GM12878 (cell line): ENCODE measurements at regions not wholly inside any gene's neighbourhood (a gene's known extent, or its start where the extent isn't known, plus 50 kb on each side); places are given as distances from the start of the nearest gene placed in this dataset.

Experiments used
- ATAC-seq: fragments of 200-7000 bp; cut with Tn5 transposase; 3 replicates; pipeline ENCODE4 v1.9.1; 2020; ENCODE audit warnings: mild to moderate bottlenecking, moderate library complexity
- BruUV-seq: library from RNA; stranded (reverse); fragments of 400-500 nt; replicated peaks from 2 replicates; lab custom pipeline; 2021; lab: Mats Ljungman, UMichigan
- CTCF ChIA-PET: fragments of 300-600 bp; sonication (Branson Sonifier 250); formaldehyde crosslinking; extraction: SDS; loops from one replicate; lab custom pipeline; 2021; ENCODE audit warnings: inconsistent platforms; lab: Yijun Ruan, JAX
- POLR2A ChIA-PET: fragments of 350-600 bp; formaldehyde crosslinking; extraction: SDS; loops from one replicate; lab custom pipeline; 2021; ENCODE audit warnings: inconsistent platforms; lab: Charles Lee
- RAD21 ChIA-PET: fragments of 300-600 bp; sonication (Branson Sonifier 250); formaldehyde crosslinking; loops from one replicate; lab custom pipeline; 2023; ENCODE audit warnings: antibody characterized with exemption; ENCODE audit not compliant: unreplicated experiment; lab: Charles Lee
- SMC1A ChIA-PET: fragments of 300-600 bp; sonication (Branson Sonifier 250); formaldehyde crosslinking; loops from one replicate; lab custom pipeline; 2023; ENCODE audit not compliant: unreplicated experiment, uncharacterized antibody; lab: Charles Lee
- DNase-seq: peaks from one replicate; pipeline ENCODE4 v3.0.0-alpha.2; 2011; ENCODE audit warnings: low read depth, low spot score
- FAIRE-seq: peaks from 3 replicates; lab custom pipeline; 2011; peaks lifted over from hg19 to GRCh38; lab: Jason Lieb, UNC
- H2AFZ ChIP-seq: 2 replicates; pipeline ENCODE4 v1.6.0; 2011; ENCODE audit warnings: low read depth, low read length, control low read depth; ENCODE audit not compliant: control insufficient read depth
- H3K27ac ChIP-seq: 2 replicates; pipeline ENCODE4 v1.5.1; 2011; ENCODE audit warnings: control low read depth; ENCODE audit not compliant: control insufficient read depth, insufficient read depth
- H3K27me3 ChIP-seq, 2 experiments: replicated peaks in 1 of 2; 2 replicates each; pipeline versions ENCODE4 v1.6.0 to v1.6.1; 2011; ENCODE audit warnings: low read length in 1 of 2; ENCODE audit not compliant: control insufficient read depth in 2 of 2, insufficient read depth in 2 of 2
- H3K36me3 ChIP-seq, 2 experiments: 2 replicates each; pipeline ENCODE4 v1.5.1; 2011; ENCODE audit warnings: low read length in 1 of 2; ENCODE audit not compliant: control insufficient read depth in 2 of 2, insufficient read depth in 2 of 2
- H3K4me1 ChIP-seq: 2 replicates; pipeline ENCODE4 v1.6.1; 2011; ENCODE audit warnings: mild to moderate bottlenecking, low read length, moderate library complexity, mixed read lengths; ENCODE audit not compliant: control insufficient read depth, insufficient read depth
- H3K4me2 ChIP-seq: 2 replicates; pipeline ENCODE4 v1.6.0; 2011; ENCODE audit warnings: control low read depth; ENCODE audit not compliant: control insufficient read depth, insufficient read depth
- H3K4me3 ChIP-seq: fragments of 200-600 bp; sonication (generic); 2 replicates; pipeline ENCODE4 v1.5.1; 2016
- H3K79me2 ChIP-seq: 2 replicates; pipeline ENCODE4 v1.6.0; 2011; ENCODE audit warnings: low read length; ENCODE audit not compliant: control insufficient read depth, insufficient read depth
- H3K9ac ChIP-seq: 2 replicates; pipeline ENCODE4 v1.8.0; 2011; ENCODE audit warnings: low read length, control low read depth, mixed read lengths; ENCODE audit not compliant: control insufficient read depth, insufficient read depth
- H3K9me3 ChIP-seq: replicated peaks from 3 replicates; pipeline ENCODE4 v1.5.1; 2011; ENCODE audit warnings: mild to moderate bottlenecking, low read length; ENCODE audit not compliant: control insufficient read depth, insufficient read depth
- H4K20me1 ChIP-seq: 2 replicates; pipeline ENCODE4 v1.6.0; 2011; ENCODE audit not compliant: control insufficient read depth, insufficient read depth
- CHD4 ChIP-seq: fragments of 200-600 bp; sonication (generic); IDR thresholded peaks from 2 replicates; pipeline ENCODE4 v1.6.1; 2016; ENCODE audit warnings: mild to moderate bottlenecking
- CREB1 ChIP-seq: IDR thresholded peaks from 2 replicates; pipeline ENCODE4 v1.6.1; 2012; ENCODE audit warnings: low read depth, mild to moderate bottlenecking, inconsistent platforms
- EP300 ChIP-seq, 2 experiments: fragments of 150-350 bp in 1 of 2; IDR thresholded peaks; 2 replicates each; pipeline ENCODE4 v1.6.1; 2011 to 2012; ENCODE audit warnings: low read depth in 2 of 2, low read length in 2 of 2, borderline replicate concordance in 1 of 2, improper control_type of control experiment in 1 of 2, inconsistent platforms in 1 of 2; ENCODE audit not compliant: control insufficient read depth in 1 of 2
- IKZF1 ChIP-seq: fragments of 450-650 bp; conservative IDR thresholded peaks from 2 replicates; pipeline ENCODE4 v1.6.1; 2017; ENCODE audit warnings: antibody characterized with exemption, mild to moderate bottlenecking
- JUNB ChIP-seq: IDR thresholded peaks from 2 replicates; pipeline ENCODE4 v1.6.1; 2016; ENCODE audit warnings: antibody characterized with exemption, mild to moderate bottlenecking
- JUND ChIP-seq: IDR thresholded peaks from 2 replicates; pipeline ENCODE4 v1.6.1; 2012; ENCODE audit warnings: low read depth, mild to moderate bottlenecking, low read length, improper control_type of control experiment, moderate library complexity
- MTA2 ChIP-seq: fragments of 450-650 bp; IDR thresholded peaks from 2 replicates; pipeline ENCODE4 v1.6.1; 2016; ENCODE audit warnings: low read depth, mild to moderate bottlenecking, moderate library complexity
- POLR2AphosphoS5 ChIP-seq: IDR thresholded peaks from 2 replicates; pipeline ENCODE4 v1.6.1; 2011; ENCODE audit warnings: mild to moderate bottlenecking, low read length, inconsistent platforms
- RUNX3 ChIP-seq: IDR thresholded peaks from 2 replicates; pipeline ENCODE4 v1.6.1; 2012; ENCODE audit warnings: low read length, inconsistent platforms
- SMAD1 ChIP-seq: fragments of 450-650 bp; IDR thresholded peaks from 2 replicates; pipeline ENCODE4 v1.6.1; 2018; ENCODE audit warnings: mild to moderate bottlenecking, low read depth; ENCODE audit not compliant: partially characterized antibody
- SMARCA5 ChIP-seq: fragments of 450-650 bp; IDR thresholded peaks from 2 replicates; pipeline ENCODE4 v1.6.1; 2017; ENCODE audit warnings: mild to moderate bottlenecking
- SP1 ChIP-seq: IDR thresholded peaks from one replicate; pipeline ENCODE4 v1.6.1; 2011; ENCODE audit warnings: low read depth, low read length
- SREBF2 ChIP-seq: IDR thresholded peaks from 2 replicates; pipeline ENCODE4 v1.6.1; 2012; ENCODE audit warnings: mild to moderate bottlenecking, low read length
- STAT1 ChIP-seq: fragments of 450-650 bp; conservative IDR thresholded peaks from 2 replicates; pipeline ENCODE4 v1.6.1; 2014; ENCODE audit warnings: antibody characterized with exemption, mild to moderate bottlenecking
- TAF1 ChIP-seq: IDR thresholded peaks from 2 replicates; pipeline ENCODE4 v1.6.1; 2011; ENCODE audit warnings: mild to moderate bottlenecking, low read depth, low read length, borderline replicate concordance
- YY1 ChIP-seq: IDR thresholded peaks from 2 replicates; pipeline ENCODE4 v1.6.1; 2011; ENCODE audit warnings: low read depth, mild to moderate bottlenecking, low read length
- ZNF384 ChIP-seq: IDR thresholded peaks from 2 replicates; pipeline ENCODE4 v1.6.1; 2012; ENCODE audit warnings: low read depth, mild to moderate bottlenecking, low read length, improper control_type of control experiment, borderline replicate concordance
- WGBS: methylation state at CpG from one replicate; pipeline ENCODE4 v1.1.6; 2016; ENCODE audit warnings: low lambda C conversion rate; ENCODE audit not compliant: insufficient replicate concordance, insufficient coverage; ENCODE audit errors: missing lambda C conversion rate; 5-methylcytosine and 5-hydroxymethylcytosine counted together
- in situ Hi-C: fragments of 300-500 bp; cut with MboI; formaldehyde crosslinking; loops from 9 replicates; pipeline ENCODE4 v1.14.3; 2018; ENCODE audit warnings: mixed read lengths
- intact Hi-C: fragments of 100-400 bp; cut with micrococcal nuclease; formaldehyde crosslinking; loops from one replicate; pipeline ENCODE4 v1.14.2; 2022; ENCODE audit not compliant: unreplicated experiment
- TF ChIP-seq, protein P1 (sequence below): fragments of 450-650 bp; IDR thresholded peaks from 2 replicates; pipeline ENCODE4 v1.6.1; 2016; ENCODE audit warnings: mild to moderate bottlenecking
- TF ChIP-seq, protein P2 (sequence below): fragments of 450-650 bp; conservative IDR thresholded peaks from 2 replicates; pipeline ENCODE4 v1.6.1; 2017; ENCODE audit warnings: mild to moderate bottlenecking, moderate library complexity
- TF ChIP-seq, protein P3 (sequence below): IDR thresholded peaks from 2 replicates; pipeline ENCODE4 v1.6.1; 2012; ENCODE audit warnings: low read length, inconsistent platforms

DNA sequence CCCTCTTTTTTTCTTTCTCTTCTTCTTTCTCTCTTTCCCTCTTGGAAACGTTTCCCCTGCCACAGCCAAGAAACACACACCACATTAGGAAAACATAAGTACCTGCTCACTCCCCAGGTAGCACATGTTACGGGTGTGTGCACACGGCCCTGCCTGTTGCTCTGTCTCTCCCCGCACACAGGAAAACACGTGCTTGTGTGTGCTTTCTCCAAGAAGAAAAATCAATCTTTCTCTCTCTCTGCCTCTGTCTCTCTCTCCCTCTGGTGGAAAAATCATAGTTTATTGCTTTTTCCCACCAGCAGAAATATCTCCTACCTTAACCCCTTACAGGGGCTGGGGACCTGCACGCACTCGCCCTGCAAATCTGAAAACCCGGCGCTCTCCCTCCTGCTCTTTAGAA lies 102.3 kb downstream of the EDN3 start:
- H3K4me1 ChIP-seq, result no peaks in the 10 kb centered on the region
- POLR2A ChIA-PET, result no interaction called here
- no peaks in the 10 kb centered on the region for H4K20me1 ChIP-seq
- no peak for DNase-seq
- no peak for ATAC-seq
- peaks cover 0 to 2% of the 10 kb centered on the region in 2 experiments; a peak in 2 of 4 replicates for H3K27me3 ChIP-seq
- no peaks in the 10 kb centered on the region for H3K9me3 ChIP-seq
- TF ChIP-seq STAT1 (no peak), EP300 (IDR thresholded peaks at IDR 0.05; ENCODE audit: borderline replicate concordance in 1 of 2, control insufficient read depth in 1 of 2, low read depth in 2 of 2, low read length in 2 of 2) (no peak), CHD4 (no peak), SREBF2 (no peak), SMAD1 (no peak), MTA2 (no peak), YY1 (no peak), ZNF384 (no peak), SP1 (no peak), IKZF1 (no peak), JUNB (no peak), JUND (no peak), SMARCA5 (no peak), TAF1 (no peak), RUNX3 (no peak), CREB1 (no peak), POLR2AphosphoS5 (no peak)
- TF ChIP-seq, protein P1, sequence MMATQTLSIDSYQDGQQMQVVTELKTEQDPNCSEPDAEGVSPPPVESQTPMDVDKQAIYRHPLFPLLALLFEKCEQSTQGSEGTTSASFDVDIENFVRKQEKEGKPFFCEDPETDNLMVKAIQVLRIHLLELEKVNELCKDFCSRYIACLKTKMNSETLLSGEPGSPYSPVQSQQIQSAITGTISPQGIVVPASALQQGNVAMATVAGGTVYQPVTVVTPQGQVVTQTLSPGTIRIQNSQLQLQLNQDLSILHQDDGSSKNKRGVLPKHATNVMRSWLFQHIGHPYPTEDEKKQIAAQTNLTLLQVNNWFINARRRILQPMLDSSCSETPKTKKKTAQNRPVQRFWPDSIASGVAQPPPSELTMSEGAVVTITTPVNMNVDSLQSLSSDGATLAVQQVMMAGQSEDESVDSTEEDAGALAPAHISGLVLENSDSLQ, result no peak
- TF ChIP-seq, protein P2, sequence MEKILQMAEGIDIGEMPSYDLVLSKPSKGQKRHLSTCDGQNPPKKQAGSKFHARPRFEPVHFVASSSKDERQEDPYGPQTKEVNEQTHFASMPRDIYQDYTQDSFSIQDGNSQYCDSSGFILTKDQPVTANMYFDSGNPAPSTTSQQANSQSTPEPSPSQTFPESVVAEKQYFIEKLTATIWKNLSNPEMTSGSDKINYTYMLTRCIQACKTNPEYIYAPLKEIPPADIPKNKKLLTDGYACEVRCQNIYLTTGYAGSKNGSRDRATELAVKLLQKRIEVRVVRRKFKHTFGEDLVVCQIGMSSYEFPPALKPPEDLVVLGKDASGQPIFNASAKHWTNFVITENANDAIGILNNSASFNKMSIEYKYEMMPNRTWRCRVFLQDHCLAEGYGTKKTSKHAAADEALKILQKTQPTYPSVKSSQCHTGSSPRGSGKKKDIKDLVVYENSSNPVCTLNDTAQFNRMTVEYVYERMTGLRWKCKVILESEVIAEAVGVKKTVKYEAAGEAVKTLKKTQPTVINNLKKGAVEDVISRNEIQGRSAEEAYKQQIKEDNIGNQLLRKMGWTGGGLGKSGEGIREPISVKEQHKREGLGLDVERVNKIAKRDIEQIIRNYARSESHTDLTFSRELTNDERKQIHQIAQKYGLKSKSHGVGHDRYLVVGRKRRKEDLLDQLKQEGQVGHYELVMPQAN, result no peak
- TF ChIP-seq, protein P3, sequence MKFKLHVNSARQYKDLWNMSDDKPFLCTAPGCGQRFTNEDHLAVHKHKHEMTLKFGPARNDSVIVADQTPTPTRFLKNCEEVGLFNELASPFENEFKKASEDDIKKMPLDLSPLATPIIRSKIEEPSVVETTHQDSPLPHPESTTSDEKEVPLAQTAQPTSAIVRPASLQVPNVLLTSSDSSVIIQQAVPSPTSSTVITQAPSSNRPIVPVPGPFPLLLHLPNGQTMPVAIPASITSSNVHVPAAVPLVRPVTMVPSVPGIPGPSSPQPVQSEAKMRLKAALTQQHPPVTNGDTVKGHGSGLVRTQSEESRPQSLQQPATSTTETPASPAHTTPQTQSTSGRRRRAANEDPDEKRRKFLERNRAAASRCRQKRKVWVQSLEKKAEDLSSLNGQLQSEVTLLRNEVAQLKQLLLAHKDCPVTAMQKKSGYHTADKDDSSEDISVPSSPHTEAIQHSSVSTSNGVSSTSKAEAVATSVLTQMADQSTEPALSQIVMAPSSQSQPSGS, result no peak
- no TSS peak for BruUV-seq
- H2AFZ ChIP-seq, result no peak overlapping the region
- H3K9ac ChIP-seq, result no peak overlapping the region
- no peak for FAIRE-seq
- no peak overlapping the region for H3K4me2 ChIP-seq
- SMC1A ChIA-PET, result no interaction called here
- H3K36me3 ChIP-seq, result no peaks in the 10 kb centered on the region
- H3K4me3 ChIP-seq, result no peak overlapping the region
- RAD21 ChIA-PET, result no interaction called here
- H3K27ac ChIP-seq, result no peak overlapping the region
- CTCF ChIA-PET, result no interaction called here
- intact Hi-C loops, result loop anchor here (10.0 kb wide), 1 partner anchor 318 kb away; no protein-coding TSS in a partner anchor
- in situ Hi-C loops, result no loop called here
- WGBS, result 18% methylated on average over 9 of the region's 9 CpGs
- H3K79me2 ChIP-seq, result no peaks in the 10 kb centered on the region
